Right lobe of liver (tissue), 4 donors: ENCODE measurements at regions not wholly inside any gene's neighbourhood (a gene's known extent, or its start where the extent isn't known, plus 50 kb on each side); places are given as distances from the start of the nearest gene placed in this dataset.

Experiments used
- CTCF ChIP-seq, 4 donors: fragments of 200-600 bp in 3 of 4; fragments of 450-650 bp in 1 of 4; IDR thresholded peaks; one replicate each; pipeline versions ENCODE4 v1.5.1 to v1.8.0; 2016 to 2022; ENCODE audit warnings: antibody characterized with exemption in 4 of 4, mild to moderate bottlenecking in 2 of 4
- POLR2A ChIP-seq: fragments of 450-650 bp; IDR thresholded peaks from one replicate; pipeline ENCODE4 v1.6.1; 2017; ENCODE audit warnings: antibody characterized with exemption, mild to moderate bottlenecking
- donor health status: DM: no; HTN: no; CAD: no.
- donor health status: DM: no; HTN: no; CAD: no.
- donor health status: DM: no; HTN: yes; CAD: no.

- TF ChIP-seq POLR2A = no peak
- no peak for TF ChIP-seq CTCF (IDR thresholded peaks at IDR 0.05)
Measured at GRCh38 chr13:59280297-59280696, 883.4 kb downstream of the DIAPH3 start.
